ENCODE measurements at regions not wholly inside any gene's neighbourhood (a gene's known extent, or its start where the extent isn't known, plus 50 kb on each side); places are given as distances from the start of the nearest gene placed in this dataset.

GRCh38 chr2:51619961-51620360 is 588.0 kb upstream of the NRXN1 start:
- Histone ChIP-seq H3K4me1 (ENCODE audit: insufficient read depth, low read length) (no peaks in the 10 kb centered on the region), H3K4me3 (ENCODE audit: low read length) (no peak overlapping the region), H3K9me3 (ENCODE audit: insufficient read depth, low read depth, low read length) (peaks cover 21% of the 10 kb centered on the region), H3K27ac (ENCODE audit: low read depth, low read length) (no peak overlapping the region), H3K9ac (ENCODE audit: low read depth, low read length) (no peak overlapping the region), H3K36me3 (ENCODE audit: insufficient read depth, low read length) (no peaks in the 10 kb centered on the region), H3K27me3 (ENCODE audit: insufficient read depth, low read length) (no peaks in the 10 kb centered on the region)
- no CpG with 5 or more reads among the region's 1 CpG for WGBS

DNA sequence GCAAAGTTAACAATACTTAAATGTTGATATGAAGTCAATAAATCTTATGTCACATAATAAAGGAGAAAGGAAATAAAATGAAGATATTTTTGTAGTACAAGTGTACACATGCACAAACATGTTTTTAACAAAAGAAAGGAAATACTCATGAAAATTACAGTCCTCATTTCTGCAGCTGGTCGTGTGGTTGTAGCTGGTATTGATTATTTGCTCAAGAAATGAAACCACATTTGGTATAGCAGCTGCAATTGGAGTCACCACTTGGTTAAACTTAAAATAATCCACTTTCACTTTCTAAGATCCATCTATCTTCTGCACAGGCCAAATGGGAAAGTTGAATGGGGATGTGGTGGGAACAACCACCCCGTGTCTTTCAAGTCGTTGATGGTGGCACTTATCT is 580.5 kb upstream of the NRXN1 start:
- H3K9me3 ChIP-seq (ENCODE audit: insufficient read depth, low read depth, low read length): peaks cover 37% of the 10 kb centered on the region
- no peaks in the 10 kb centered on the region for H3K36me3 ChIP-seq (ENCODE audit: insufficient read depth, low read length)
- 96% methylated on average over 2 of the region's 3 CpGs for WGBS
- no peak overlapping the region for H3K27ac ChIP-seq (ENCODE audit: low read depth, low read length)
- H3K27me3 ChIP-seq (ENCODE audit: insufficient read depth, low read length): no peaks in the 10 kb centered on the region
- no peaks in the 10 kb centered on the region for H3K4me1 ChIP-seq (ENCODE audit: insufficient read depth, low read length)
- H3K4me3 ChIP-seq (ENCODE audit: low read length): no peak overlapping the region
- no peak overlapping the region for H3K9ac ChIP-seq (ENCODE audit: low read depth, low read length)

DNA sequence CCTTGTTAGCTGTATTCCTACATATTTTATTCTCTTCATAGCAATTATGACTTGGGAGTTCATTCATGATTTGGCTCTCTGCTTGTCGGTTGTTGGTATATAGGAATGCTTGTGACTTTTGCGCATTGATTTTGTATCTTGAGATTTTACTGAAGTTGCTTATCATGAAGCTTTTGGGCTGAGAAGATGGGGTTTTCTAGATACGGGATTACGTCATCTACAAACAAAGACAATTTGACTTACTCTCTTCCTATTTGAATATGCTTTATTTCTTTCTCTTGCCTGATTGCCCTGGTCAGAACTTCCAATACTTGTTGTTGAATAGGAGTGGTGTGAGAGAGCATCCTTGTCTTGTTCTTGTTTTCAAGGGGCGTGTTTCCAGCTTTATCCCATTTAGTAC is 569.8 kb upstream of the NRXN1 start:
- Histone ChIP-seq H3K9me3 (ENCODE audit: insufficient read depth, low read depth, low read length) (no peaks in the 10 kb centered on the region), H3K27ac (ENCODE audit: low read depth, low read length) (no peak overlapping the region)
- 97% methylated on average over 3 of the region's 5 CpGs for WGBS

DNA sequence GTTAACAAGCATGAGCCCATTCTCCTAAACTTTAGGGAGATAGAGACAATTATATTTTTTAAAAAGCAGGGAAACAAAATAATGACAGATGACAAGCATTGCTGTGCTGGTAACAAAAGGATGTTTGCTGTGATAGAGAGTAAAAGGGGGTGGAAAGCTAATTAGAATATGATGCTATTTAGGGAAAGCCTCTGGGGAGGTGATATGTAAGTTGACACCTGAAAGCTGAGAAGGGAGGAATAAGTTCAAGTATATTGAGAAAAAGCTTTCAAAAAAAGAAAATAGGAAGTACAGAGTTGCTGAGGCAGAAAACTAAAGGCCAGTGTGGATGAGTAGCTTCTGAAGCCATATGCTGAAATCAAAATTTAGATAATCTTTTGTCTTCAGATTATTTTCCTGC is 565.2 kb upstream of the NRXN1 start:
- H3K4me1 ChIP-seq (ENCODE audit: insufficient read depth, low read length): peaks cover 13% of the 10 kb centered on the region
- H3K36me3 ChIP-seq (ENCODE audit: insufficient read depth, low read length): no peaks in the 10 kb centered on the region
- no peaks in the 10 kb centered on the region for H3K9me3 ChIP-seq (ENCODE audit: insufficient read depth, low read depth, low read length)
- no peak overlapping the region for H3K4me3 ChIP-seq (ENCODE audit: low read length)
- H3K9ac ChIP-seq (ENCODE audit: low read depth, low read length): no peak overlapping the region
- no peak overlapping the region for H3K27ac ChIP-seq (ENCODE audit: low read depth, low read length)
- no peaks in the 10 kb centered on the region for H3K27me3 ChIP-seq (ENCODE audit: insufficient read depth, low read length)

More for the DNA sequence above, 569.8 kb upstream of the NRXN1 start:
- no peak overlapping the region for H3K9ac ChIP-seq (ENCODE audit: low read depth, low read length)
- H3K27me3 ChIP-seq (ENCODE audit: insufficient read depth, low read length): no peaks in the 10 kb centered on the region
- H3K4me1 ChIP-seq (ENCODE audit: insufficient read depth, low read length): peaks cover 11% of the 10 kb centered on the region
- no peaks in the 10 kb centered on the region for H3K36me3 ChIP-seq (ENCODE audit: insufficient read depth, low read length)
- H3K4me3 ChIP-seq (ENCODE audit: low read length): no peak overlapping the region

DNA sequence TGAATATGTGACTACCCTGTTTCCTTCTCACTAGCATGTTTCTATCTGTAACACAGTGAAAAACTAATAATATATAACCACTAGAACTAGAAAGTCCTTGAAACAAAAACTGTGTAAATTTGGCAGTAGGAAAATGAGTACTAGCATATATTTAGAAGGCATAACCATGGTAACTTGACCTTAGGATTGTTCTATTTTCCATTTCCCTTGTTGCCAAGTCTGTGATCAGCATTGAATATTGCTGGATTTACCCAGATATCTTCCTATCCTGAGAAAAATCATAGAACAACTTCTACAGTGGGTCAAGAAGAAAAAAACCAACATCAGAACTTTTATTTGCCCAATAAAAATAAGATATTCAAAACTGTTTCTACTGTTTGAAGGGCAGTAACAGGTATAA is 563.9 kb upstream of the NRXN1 start:
- no peaks in the 10 kb centered on the region for H3K36me3 ChIP-seq (ENCODE audit: insufficient read depth, low read length)
- peaks cover 13% of the 10 kb centered on the region for H3K4me1 ChIP-seq (ENCODE audit: insufficient read depth, low read length)
- no peaks in the 10 kb centered on the region for H3K27me3 ChIP-seq (ENCODE audit: insufficient read depth, low read length)
- H3K9me3 ChIP-seq (ENCODE audit: insufficient read depth, low read depth, low read length): no peaks in the 10 kb centered on the region
- no peak overlapping the region for H3K9ac ChIP-seq (ENCODE audit: low read depth, low read length)
- H3K4me3 ChIP-seq (ENCODE audit: low read length): no peak overlapping the region
- no peak overlapping the region for H3K27ac ChIP-seq (ENCODE audit: low read depth, low read length)

DNA sequence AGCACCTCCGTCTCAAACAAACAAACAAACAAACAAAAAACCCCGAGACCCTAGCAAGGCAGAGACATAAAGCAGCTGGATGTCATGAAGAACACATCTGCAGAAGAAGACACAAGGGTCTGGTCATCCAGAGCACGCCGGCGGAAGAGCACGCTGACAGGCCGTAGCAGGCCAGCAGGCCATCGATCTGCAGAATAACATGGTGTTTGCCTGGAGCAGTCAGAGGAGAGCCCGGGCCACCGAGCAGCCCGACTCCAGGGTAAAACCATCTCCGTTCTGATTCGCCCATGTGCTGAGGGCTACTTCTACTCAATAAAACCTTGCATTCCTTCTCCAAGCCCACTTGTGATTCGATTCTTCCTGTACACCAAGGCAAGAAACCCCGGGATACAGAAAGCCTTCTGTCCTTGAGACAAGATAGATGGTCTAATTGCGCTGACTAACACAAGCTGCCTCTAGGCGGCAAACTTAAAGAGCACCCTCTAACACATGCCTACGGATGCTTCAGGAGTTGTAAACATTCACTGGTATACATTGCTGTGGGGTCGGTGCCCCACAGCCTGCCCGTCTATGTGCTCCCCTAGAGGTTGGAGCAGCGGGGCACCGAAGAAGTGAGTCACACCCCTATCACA is 549.8 kb upstream of the NRXN1 start:
- 95% methylated on average over 22 of the region's 22 CpGs for WGBS
- Histone ChIP-seq H3K27ac (ENCODE audit: low read depth, low read length) (no peak overlapping the region), H3K27me3 (ENCODE audit: insufficient read depth, low read length) (no peaks in the 10 kb centered on the region), H3K36me3 (ENCODE audit: insufficient read depth, low read length) (no peaks in the 10 kb centered on the region), H3K9me3 (ENCODE audit: insufficient read depth, low read depth, low read length) (no peaks in the 10 kb centered on the region), H3K9ac (ENCODE audit: low read depth, low read length) (no peak overlapping the region), H3K4me1 (ENCODE audit: insufficient read depth, low read length) (no peaks in the 10 kb centered on the region), H3K4me3 (ENCODE audit: low read length) (no peak overlapping the region)

DNA sequence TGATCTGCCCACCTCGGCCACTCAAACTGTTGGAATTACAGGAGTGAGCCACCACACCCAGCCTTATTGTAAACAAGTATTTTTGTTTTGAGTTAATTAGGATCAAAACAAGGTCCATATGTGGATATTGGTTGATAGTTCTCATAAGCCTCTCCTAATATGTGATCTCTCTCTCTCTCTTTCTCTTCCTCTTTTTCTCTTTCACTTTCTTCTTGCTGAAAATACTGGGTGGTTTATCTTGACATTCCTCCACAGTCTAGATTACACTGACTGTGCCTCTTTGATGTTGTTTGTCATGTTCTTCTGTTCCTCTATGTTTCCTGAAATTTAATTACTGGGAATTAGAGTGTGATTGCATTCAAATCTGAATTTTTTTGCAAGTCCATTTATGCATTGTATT is 547.5 kb upstream of the NRXN1 start:
- no peaks in the 10 kb centered on the region for H3K9me3 ChIP-seq (ENCODE audit: insufficient read depth, low read depth, low read length)
- no peaks in the 10 kb centered on the region for H3K27me3 ChIP-seq (ENCODE audit: insufficient read depth, low read length)
- 100% methylated on average over 1 of the region's 1 CpG for WGBS
- no peaks in the 10 kb centered on the region for H3K4me1 ChIP-seq (ENCODE audit: insufficient read depth, low read length)
- H3K4me3 ChIP-seq (ENCODE audit: low read length): no peak overlapping the region
- no peak overlapping the region for H3K27ac ChIP-seq (ENCODE audit: low read depth, low read length)
- no peaks in the 10 kb centered on the region for H3K36me3 ChIP-seq (ENCODE audit: insufficient read depth, low read length)
- no peak overlapping the region for H3K9ac ChIP-seq (ENCODE audit: low read depth, low read length)

GRCh38 chr2:51575181-51575580 is 543.2 kb upstream of the NRXN1 start:
- Histone ChIP-seq H3K9me3 (ENCODE audit: insufficient read depth, low read depth, low read length) (no peaks in the 10 kb centered on the region), H3K4me3 (ENCODE audit: low read length) (no peak overlapping the region), H3K4me1 (ENCODE audit: insufficient read depth, low read length) (no peaks in the 10 kb centered on the region), H3K27me3 (ENCODE audit: insufficient read depth, low read length) (no peaks in the 10 kb centered on the region), H3K9ac (ENCODE audit: low read depth, low read length) (no peak overlapping the region), H3K27ac (ENCODE audit: low read depth, low read length) (no peak overlapping the region), H3K36me3 (ENCODE audit: insufficient read depth, low read length) (no peaks in the 10 kb centered on the region)
- 89% methylated on average over 1 of the region's 1 CpG for WGBS

DNA sequence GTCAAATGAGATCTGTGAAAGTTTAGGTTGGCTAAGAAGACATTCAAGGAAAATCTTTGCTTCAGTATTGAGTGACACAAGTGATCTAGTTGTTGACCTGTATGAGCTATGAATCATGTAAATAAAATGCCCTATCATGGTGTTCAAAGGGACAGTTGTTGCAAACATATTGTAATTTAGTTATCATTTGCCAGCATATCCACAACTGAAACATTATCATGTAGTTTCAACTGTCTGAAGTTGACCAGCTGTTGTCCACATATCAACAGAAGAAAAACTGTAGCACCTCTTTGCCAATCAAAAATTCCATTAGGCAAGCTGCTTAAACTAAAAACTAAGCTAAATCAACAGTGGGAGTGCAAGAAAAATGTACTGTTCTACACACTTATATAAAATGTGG is 527.1 kb upstream of the NRXN1 start:
- Histone ChIP-seq H3K9me3 (ENCODE audit: insufficient read depth, low read depth, low read length) (no peaks in the 10 kb centered on the region), H3K36me3 (ENCODE audit: insufficient read depth, low read length) (no peaks in the 10 kb centered on the region), H3K27me3 (ENCODE audit: insufficient read depth, low read length) (no peaks in the 10 kb centered on the region), H3K4me3 (ENCODE audit: low read length) (no peak overlapping the region), H3K4me1 (ENCODE audit: insufficient read depth, low read length) (no peaks in the 10 kb centered on the region), H3K27ac (ENCODE audit: low read depth, low read length) (no peak overlapping the region), H3K9ac (ENCODE audit: low read depth, low read length) (no peak overlapping the region)

DNA sequence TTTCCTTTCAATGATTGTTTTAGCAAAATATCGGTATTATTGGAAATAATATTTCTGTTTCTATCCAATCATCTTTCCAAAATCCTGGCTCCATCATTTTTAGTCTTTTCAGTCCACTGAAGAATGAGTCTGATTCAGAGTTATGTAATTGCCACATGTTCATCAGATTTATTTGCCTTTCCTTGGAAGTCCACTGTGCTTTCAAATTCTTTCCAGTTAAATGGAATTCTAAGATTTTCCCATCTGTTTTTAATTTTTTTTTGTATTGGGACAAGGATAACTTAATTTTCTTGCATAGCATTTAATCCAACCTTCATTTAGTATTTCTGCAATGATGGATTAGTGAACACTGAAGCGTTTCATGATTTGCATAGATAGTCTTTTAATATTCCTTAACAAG is 521.5 kb upstream of the NRXN1 start:
- Histone ChIP-seq H3K36me3 (ENCODE audit: insufficient read depth, low read length) (no peaks in the 10 kb centered on the region), H3K27me3 (ENCODE audit: insufficient read depth, low read length) (no peaks in the 10 kb centered on the region), H3K9me3 (ENCODE audit: insufficient read depth, low read depth, low read length) (no peaks in the 10 kb centered on the region), H3K27ac (ENCODE audit: low read depth, low read length) (no peak overlapping the region), H3K9ac (ENCODE audit: low read depth, low read length) (no peak overlapping the region), H3K4me1 (ENCODE audit: insufficient read depth, low read length) (no peaks in the 10 kb centered on the region), H3K4me3 (ENCODE audit: low read length) (no peak overlapping the region)
- no CpG with 5 or more reads among the region's 2 CpGs for WGBS

- Histone ChIP-seq H3K27me3 (ENCODE audit: insufficient read depth, low read length) (no peaks in the 10 kb centered on the region), H3K9ac (ENCODE audit: low read depth, low read length) (no peak overlapping the region), H3K27ac (ENCODE audit: low read depth, low read length) (no peak overlapping the region), H3K9me3 (ENCODE audit: insufficient read depth, low read depth, low read length) (no peaks in the 10 kb centered on the region), H3K36me3 (ENCODE audit: insufficient read depth, low read length) (no peaks in the 10 kb centered on the region), H3K4me3 (ENCODE audit: low read length) (no peak overlapping the region), H3K4me1 (ENCODE audit: insufficient read depth, low read length) (no peaks in the 10 kb centered on the region)
- WGBS: 81% methylated on average over 2 of the region's 2 CpGs
Observed at GRCh38 chr2:51535763-51536162, 503.8 kb upstream of the NRXN1 start.

DNA sequence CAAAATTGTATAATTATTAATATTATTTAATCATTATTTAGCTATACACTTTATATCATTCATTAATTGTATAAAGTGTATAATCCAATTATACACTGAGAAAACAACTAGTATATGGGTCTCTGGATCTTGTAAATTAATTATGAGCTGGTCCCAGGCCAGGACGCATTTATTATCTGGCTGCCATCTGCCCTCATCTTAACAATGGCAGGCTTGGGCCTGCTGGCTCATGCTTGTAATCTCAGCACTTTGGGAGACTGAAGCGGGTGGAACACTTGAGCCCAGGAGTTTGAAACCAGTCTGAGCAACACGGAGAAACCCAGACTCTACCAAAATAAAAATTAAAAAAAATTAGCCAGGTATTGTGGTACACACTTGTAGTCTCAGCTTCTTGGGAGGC is 502.2 kb upstream of the NRXN1 start:
- Histone ChIP-seq H3K9ac (ENCODE audit: low read depth, low read length) (no peak overlapping the region), H3K4me3 (ENCODE audit: low read length) (no peak overlapping the region), H3K9me3 (ENCODE audit: insufficient read depth, low read depth, low read length) (no peaks in the 10 kb centered on the region), H3K4me1 (ENCODE audit: insufficient read depth, low read length) (no peaks in the 10 kb centered on the region), H3K27ac (ENCODE audit: low read depth, low read length) (no peak overlapping the region), H3K36me3 (ENCODE audit: insufficient read depth, low read length) (no peaks in the 10 kb centered on the region), H3K27me3 (ENCODE audit: insufficient read depth, low read length) (no peaks in the 10 kb centered on the region)
- WGBS: 99% methylated on average over 3 of the region's 3 CpGs
